OCI-LY1 (cell line): ENCODE measurements at regions not wholly inside any gene's neighbourhood (a gene's known extent, or its start where the extent isn't known, plus 50 kb on each side); places are given as distances from the start of the nearest gene placed in this dataset.

Experiments
- EZH2 ChIP-seq: fragments of 200-600 bp; sonication (generic), shearing (Covaris generic); IDR thresholded peaks from 2 replicates; pipeline ENCODE4 v1.8.0; 2017; ENCODE audit warnings: borderline replicate concordance, mixed run types, mild to moderate bottlenecking, antibody characterized with exemption, low read length, moderate library complexity, mixed read lengths
- TF ChIP-seq, protein P1 (sequence below): fragments of 200-600 bp; sonication (generic), shearing (Covaris generic); IDR thresholded peaks from 2 replicates; pipeline ENCODE4 v1.5.1; 2017; ENCODE audit warnings: mild to moderate bottlenecking, antibody characterized with exemption, low read length, moderate library complexity, mixed read lengths

DNA sequence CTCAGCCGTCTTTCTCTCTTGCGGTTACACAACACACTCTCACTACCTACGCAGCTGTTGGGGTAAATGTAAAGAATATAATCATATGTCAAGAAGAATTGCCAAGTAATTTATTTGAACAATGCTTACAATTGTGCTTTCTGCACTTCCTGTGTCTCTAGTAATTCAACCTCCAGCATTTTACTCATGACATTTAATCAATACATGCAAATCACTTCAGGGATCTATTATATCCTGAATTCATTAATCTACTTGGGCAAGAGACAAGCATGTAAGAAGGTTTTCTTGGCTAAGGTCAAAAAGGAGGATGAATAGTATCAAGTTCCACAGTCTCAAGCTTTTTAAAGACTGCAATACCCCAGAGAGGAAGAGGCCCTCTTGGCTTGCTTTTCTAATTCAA is 562.9 kb upstream of the ADARB2 start:
- TF ChIP-seq, protein P1, sequence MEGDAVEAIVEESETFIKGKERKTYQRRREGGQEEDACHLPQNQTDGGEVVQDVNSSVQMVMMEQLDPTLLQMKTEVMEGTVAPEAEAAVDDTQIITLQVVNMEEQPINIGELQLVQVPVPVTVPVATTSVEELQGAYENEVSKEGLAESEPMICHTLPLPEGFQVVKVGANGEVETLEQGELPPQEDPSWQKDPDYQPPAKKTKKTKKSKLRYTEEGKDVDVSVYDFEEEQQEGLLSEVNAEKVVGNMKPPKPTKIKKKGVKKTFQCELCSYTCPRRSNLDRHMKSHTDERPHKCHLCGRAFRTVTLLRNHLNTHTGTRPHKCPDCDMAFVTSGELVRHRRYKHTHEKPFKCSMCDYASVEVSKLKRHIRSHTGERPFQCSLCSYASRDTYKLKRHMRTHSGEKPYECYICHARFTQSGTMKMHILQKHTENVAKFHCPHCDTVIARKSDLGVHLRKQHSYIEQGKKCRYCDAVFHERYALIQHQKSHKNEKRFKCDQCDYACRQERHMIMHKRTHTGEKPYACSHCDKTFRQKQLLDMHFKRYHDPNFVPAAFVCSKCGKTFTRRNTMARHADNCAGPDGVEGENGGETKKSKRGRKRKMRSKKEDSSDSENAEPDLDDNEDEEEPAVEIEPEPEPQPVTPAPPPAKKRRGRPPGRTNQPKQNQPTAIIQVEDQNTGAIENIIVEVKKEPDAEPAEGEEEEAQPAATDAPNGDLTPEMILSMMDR = no peak
- TF ChIP-seq EZH2 = no peak
